Gastrocnemius medialis (tissue), 4 donors: ENCODE measurements at regions not wholly inside any gene's neighbourhood (a gene's known extent, or its start where the extent isn't known, plus 50 kb on each side); places are given as distances from the start of the nearest gene placed in this dataset.

Experiments used
- ATAC-seq, 2 donors: fragments of 150-250 bp; one replicate each; pipeline ENCODE4 v1.9.1; 2016
- DNase-seq, 2 donors: peaks; one replicate each; pipeline ENCODE4 v3.0.0-alpha.2; 2019
- H3K27ac ChIP-seq, 4 donors: fragments of 200-600 bp; sonication (generic); 1 replicate in 1 of 4; 2 replicates in 3 of 4; pipeline ENCODE4 v1.5.1; 2016 to 2018; ENCODE audit warnings: mild to moderate bottlenecking in 2 of 4, moderate library complexity in 1 of 4
- H3K27me3 ChIP-seq, 3 donors: fragments of 200-600 bp; sonication (generic) in 2 of 3; 1 replicate in 1 of 3; 2 replicates in 2 of 3; pipeline versions ENCODE4 v1.5.1 to v1.6.0; 2016 to 2019; ENCODE audit warnings: mild to moderate bottlenecking in 1 of 3, moderate library complexity in 1 of 3
- H3K36me3 ChIP-seq, 2 donors: fragments of 200-600 bp; sonication (generic) in 1 of 2; one replicate each; pipeline ENCODE4 v1.5.1; 2017 to 2018
- H3K4me1 ChIP-seq, 2 donors: fragments of 200-600 bp; sonication (generic) in 1 of 2; one replicate each; pipeline ENCODE4 v1.5.1; 2016 to 2017; ENCODE audit warnings: mild to moderate bottlenecking in 2 of 2
- H3K4me3 ChIP-seq, 4 donors: fragments of 200-600 bp; sonication (generic) in 3 of 4; 1 replicate in 1 of 4; 2 replicates in 3 of 4; pipeline ENCODE4 v1.5.1; 2016 to 2019; ENCODE audit warnings: mild to moderate bottlenecking in 2 of 4
- H3K9me3 ChIP-seq, 3 donors: fragments of 200-600 bp; sonication (generic) in 2 of 3; 1 replicate in 1 of 3; 2 replicates in 2 of 3; pipeline ENCODE4 v1.5.1; 2016 to 2019
- POLR2A ChIP-seq, 2 donors: fragments of 450-650 bp; IDR thresholded peaks; one replicate each; pipeline ENCODE4 v1.6.1; 2017; ENCODE audit warnings: antibody characterized with exemption in 2 of 2, mild to moderate bottlenecking in 2 of 2, moderate library complexity in 2 of 2
- in situ Hi-C, 4 donors: fragments of 200-750 bp; cut with MboI; loops; one replicate each; pipeline versions ENCODE4 v1.15.0 to v1.8.0; 2017; ENCODE audit warnings: low sequenced_read_pairs in 4 of 4
- intact Hi-C: fragments of 100-400 bp; cut with DNase I; formaldehyde crosslinking; loops from one replicate; pipeline ENCODE4 v1.15.1; 2023; ENCODE audit warnings: low total_unique reads
- TF ChIP-seq, protein P1 (sequence below), 5 experiments: fragments of 450-650 bp in 3 of 5; fragments of 200-600 bp in 2 of 5; sonication (generic) in 2 of 5; IDR thresholded peaks in 4 of 5; conservative IDR thresholded peaks in 1 of 5; 1 replicate in 4 of 5; 2 replicates in 1 of 5; pipeline ENCODE4 v1.5.1; 2016 to 2019; ENCODE audit warnings: antibody characterized with exemption in 5 of 5, mild to moderate bottlenecking in 3 of 5, moderate library complexity in 3 of 5

GRCh38 chr12:19962192-19962591, 406.1 kb upstream of the PDE3A start:
- Histone ChIP-seq H3K27me3 (no peaks in the 10 kb centered on the region), H3K4me3 (no peak overlapping the region), H3K27ac (no peak overlapping the region), H3K9me3 (no peaks in the 10 kb centered on the region), H3K36me3 (no peaks in the 10 kb centered on the region), H3K4me1 (no peaks in the 10 kb centered on the region)
- intact Hi-C loops (no loop called here), in situ Hi-C loops (no loop called here)
- TF ChIP-seq, protein P1, sequence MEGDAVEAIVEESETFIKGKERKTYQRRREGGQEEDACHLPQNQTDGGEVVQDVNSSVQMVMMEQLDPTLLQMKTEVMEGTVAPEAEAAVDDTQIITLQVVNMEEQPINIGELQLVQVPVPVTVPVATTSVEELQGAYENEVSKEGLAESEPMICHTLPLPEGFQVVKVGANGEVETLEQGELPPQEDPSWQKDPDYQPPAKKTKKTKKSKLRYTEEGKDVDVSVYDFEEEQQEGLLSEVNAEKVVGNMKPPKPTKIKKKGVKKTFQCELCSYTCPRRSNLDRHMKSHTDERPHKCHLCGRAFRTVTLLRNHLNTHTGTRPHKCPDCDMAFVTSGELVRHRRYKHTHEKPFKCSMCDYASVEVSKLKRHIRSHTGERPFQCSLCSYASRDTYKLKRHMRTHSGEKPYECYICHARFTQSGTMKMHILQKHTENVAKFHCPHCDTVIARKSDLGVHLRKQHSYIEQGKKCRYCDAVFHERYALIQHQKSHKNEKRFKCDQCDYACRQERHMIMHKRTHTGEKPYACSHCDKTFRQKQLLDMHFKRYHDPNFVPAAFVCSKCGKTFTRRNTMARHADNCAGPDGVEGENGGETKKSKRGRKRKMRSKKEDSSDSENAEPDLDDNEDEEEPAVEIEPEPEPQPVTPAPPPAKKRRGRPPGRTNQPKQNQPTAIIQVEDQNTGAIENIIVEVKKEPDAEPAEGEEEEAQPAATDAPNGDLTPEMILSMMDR (IDR thresholded peaks at IDR 0.05 in 4 of 5, conservative IDR thresholded peaks at IDR 0.05 in 1 of 5): no peak
- no peak for TF ChIP-seq POLR2A (IDR thresholded peaks at IDR 0.05)
- DNase-seq (no peak), ATAC-seq (no peak)

DNA sequence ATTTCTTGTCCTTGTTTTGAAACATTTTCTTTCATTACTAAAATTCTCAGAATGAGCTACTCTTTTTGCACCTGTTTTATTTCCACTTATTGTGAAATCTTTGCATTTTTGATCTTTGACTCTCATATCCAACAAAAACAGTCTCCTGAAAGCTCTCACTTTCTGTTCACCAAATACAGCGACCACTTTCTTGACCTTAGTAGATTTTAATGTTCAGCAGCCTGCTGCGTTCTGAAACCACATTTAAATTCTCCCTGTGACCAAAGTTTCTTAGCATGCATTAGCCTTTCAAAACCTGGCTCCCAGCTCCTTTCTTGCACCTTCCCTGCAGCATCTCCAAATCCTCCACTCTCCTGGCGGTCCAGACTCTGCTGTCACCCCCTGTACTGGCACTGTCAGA, 404.4 kb upstream of the PDE3A start:
- in situ Hi-C loops: no loop called here
- Histone ChIP-seq H3K36me3 (no peaks in the 10 kb centered on the region), H3K4me1 (no peaks in the 10 kb centered on the region), H3K9me3 (no peaks in the 10 kb centered on the region), H3K27me3 (no peaks in the 10 kb centered on the region), H3K27ac (no peak overlapping the region), H3K4me3 (no peak overlapping the region)
- TF ChIP-seq, protein P1 (IDR thresholded peaks at IDR 0.05 in 4 of 5, conservative IDR thresholded peaks at IDR 0.05 in 1 of 5): no peak
- TF ChIP-seq POLR2A (IDR thresholded peaks at IDR 0.05): no peak
- no peak for ATAC-seq
- DNase-seq: no peak
- intact Hi-C loops: no loop called here

- no peaks in the 10 kb centered on the region for H3K9me3 ChIP-seq
- no peaks in the 10 kb centered on the region for H3K4me1 ChIP-seq
- in situ Hi-C loops (no loop called here), intact Hi-C loops (no loop called here)
- no peak for ATAC-seq
- no peak overlapping the region for H3K4me3 ChIP-seq
- no peaks in the 10 kb centered on the region for H3K36me3 ChIP-seq
- H3K27ac ChIP-seq: no peak overlapping the region
- DNase-seq: no peak
- TF ChIP-seq, protein P1 (IDR thresholded peaks at IDR 0.05 in 4 of 5, conservative IDR thresholded peaks at IDR 0.05 in 1 of 5): no peak
- no peak for TF ChIP-seq POLR2A (IDR thresholded peaks at IDR 0.05)
- H3K27me3 ChIP-seq: no peaks in the 10 kb centered on the region
Measured at GRCh38 chr12:19964549-19964948, 403.8 kb upstream of the PDE3A start.

DNA sequence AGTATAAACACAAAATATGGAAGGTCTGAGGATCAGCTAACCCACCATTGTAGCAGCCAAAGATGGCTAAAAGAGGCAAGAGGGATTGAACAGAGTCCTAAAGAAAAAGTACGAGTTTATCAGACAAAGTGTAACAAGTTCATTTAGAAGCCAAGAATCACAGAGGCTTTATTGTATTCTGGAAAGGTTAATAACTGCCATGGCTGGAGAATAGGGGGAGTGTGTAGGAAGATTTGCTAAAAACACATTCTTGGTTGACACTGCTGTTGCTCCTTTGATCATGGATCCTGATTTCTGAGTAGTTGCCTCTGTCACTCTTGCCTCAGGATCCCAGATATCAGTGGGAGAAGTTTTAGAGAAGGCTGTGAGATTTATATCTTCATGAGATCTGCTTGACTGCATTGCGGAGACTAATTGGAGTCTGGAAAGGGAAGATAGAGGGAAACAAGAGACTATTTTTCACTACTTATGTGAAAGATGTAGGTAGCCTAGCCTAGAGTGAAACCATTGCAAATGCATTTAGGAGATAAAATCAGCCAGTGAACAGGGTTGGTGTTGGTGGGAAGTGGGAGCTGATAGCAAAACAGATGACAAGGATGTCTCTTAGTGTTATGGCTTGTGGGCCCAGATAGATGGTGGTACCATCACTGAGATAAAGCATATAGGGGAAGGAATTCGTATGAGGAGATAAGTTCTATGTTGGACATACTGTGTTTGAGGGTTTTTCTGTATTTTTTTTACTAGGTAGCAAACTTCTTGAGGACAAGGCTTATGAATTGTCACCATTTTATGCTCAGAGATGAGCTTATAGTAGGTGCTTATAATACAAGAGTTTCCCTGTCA, 402.9 kb upstream of the PDE3A start:
- Histone ChIP-seq H3K36me3 (no peaks in the 10 kb centered on the region), H3K27me3 (no peaks in the 10 kb centered on the region), H3K27ac (no peak overlapping the region), H3K9me3 (no peaks in the 10 kb centered on the region), H3K4me1 (no peaks in the 10 kb centered on the region), H3K4me3 (no peak overlapping the region)
- intact Hi-C loops (no loop called here), in situ Hi-C loops (no loop called here)
- no peak for ATAC-seq
- no peak for DNase-seq
- TF ChIP-seq, protein P1 (IDR thresholded peaks at IDR 0.05 in 4 of 5, conservative IDR thresholded peaks at IDR 0.05 in 1 of 5): no peak
- TF ChIP-seq POLR2A (IDR thresholded peaks at IDR 0.05): no peak
